NCI-H146 treated with DMSO at 0.1 percent for 48 hours (cell line): ENCODE measurements at regions not wholly inside any gene's neighbourhood (a gene's known extent, or its start where the extent isn't known, plus 50 kb on each side); places are given as distances from the start of the nearest gene placed in this dataset.
A peak's percentile ranks its signal among the peaks of the same experiment; 100 is the strongest.
"Not testable (repeated sequence)": the region's sequence is repeated elsewhere in the genome, so short reads cannot be mapped to it uniquely, and the experiment has no call there.

Experiments used
- DNase-seq: peaks from one replicate; lab custom pipeline; 2025; ENCODE audit not compliant: unreplicated experiment; lab: John Stamatoyannopoulos, UW

GRCh38 chr7:11221984-11222383, 248.3 kb downstream of the PHF14 start:
- DNase-seq: no peak

GRCh38 chr7:11224535-11224934, 250.9 kb downstream of the PHF14 start:
- no peak for DNase-seq

- DNase-seq: no peak
Observed at GRCh38 chr7:11228515-11228914, 254.8 kb downstream of the PHF14 start.

GRCh38 chr7:11231190-11231589, 257.5 kb downstream of the PHF14 start:
- DNase-seq: no peak

GRCh38 chr7:11232462-11232861, 258.8 kb downstream of the PHF14 start:
- no peak for DNase-seq

GRCh38 chr7:11233871-11234270, 260.2 kb downstream of the PHF14 start:
- no peak for DNase-seq

- no peak for DNase-seq
Observed at GRCh38 chr7:11235491-11235890, 261.8 kb downstream of the PHF14 start.

GRCh38 chr7:11236680-11237079, 263.0 kb downstream of the PHF14 start:
- no peak for DNase-seq

GRCh38 chr7:11237742-11238141, 264.1 kb downstream of the PHF14 start:
- DNase-seq: peak; percentile 6

- no peak for DNase-seq
Observed at GRCh38 chr7:11239316-11239715, 265.6 kb downstream of the PHF14 start.

- no peak for DNase-seq
Observed at GRCh38 chr7:11243739-11244138, 270.1 kb downstream of the PHF14 start.

- no peak for DNase-seq
Observed at GRCh38 chr7:11244149-11244548, 270.5 kb downstream of the PHF14 start.

- no peak for DNase-seq
Observed at GRCh38 chr7:11247545-11247944, 273.9 kb downstream of the PHF14 start.

GRCh38 chr7:11251436-11251835, 277.8 kb downstream of the PHF14 start:
- no peak for DNase-seq

GRCh38 chr7:11252011-11252607, 278.4 kb downstream of the PHF14 start:
- no peak for DNase-seq

- no peak for DNase-seq
Observed at GRCh38 chr7:11252705-11253272, 279.1 kb downstream of the PHF14 start.

GRCh38 chr7:11256501-11256900, 282.8 kb downstream of the PHF14 start:
- no peak for DNase-seq

GRCh38 chr7:11261470-11261869, 287.8 kb downstream of the PHF14 start:
- DNase-seq: peak; percentile 84

GRCh38 chr7:11266101-11266500, 292.4 kb downstream of the PHF14 start:
- no peak for DNase-seq

- DNase-seq: no peak
Observed at GRCh38 chr7:11272352-11272751, 298.7 kb downstream of the PHF14 start.

- no peak for DNase-seq
Observed at GRCh38 chr7:11274074-11274473, 300.4 kb downstream of the PHF14 start.

- DNase-seq: no peak
Observed at GRCh38 chr7:11281953-11282352, 308.3 kb downstream of the PHF14 start.

- not testable (repeated sequence) for DNase-seq
Observed at GRCh38 chr7:11283584-11283983, 309.9 kb downstream of the PHF14 start.
